IgD-negative memory B cell (primary cell): ENCODE measurements at regions not wholly inside any gene's neighbourhood (a gene's known extent, or its start where the extent isn't known, plus 50 kb on each side); places are given as distances from the start of the nearest gene placed in this dataset.
A peak's percentile ranks its signal among the peaks of the same experiment; 100 is the strongest.
"Not testable (repeated sequence)": the region's sequence is repeated elsewhere in the genome, so short reads cannot be mapped to it uniquely, and the experiment has no call there.

Experiments
- H3K27ac Mint-ChIP-seq, 3 donors: one replicate each; pipeline ENCODE4 v1.8.0; 2020 to 2022; ENCODE audit warnings: mild to moderate bottlenecking in 3 of 3, mixed read lengths in 3 of 3, moderate library complexity in 1 of 3
- H3K27me3 Mint-ChIP-seq: one replicate; pipeline ENCODE4 v1.8.0; 2021; ENCODE audit warnings: mixed read lengths
- H3K36me3 Mint-ChIP-seq: one replicate; pipeline ENCODE4 v1.8.0; 2020; ENCODE audit warnings: mild to moderate bottlenecking, mixed read lengths
- H3K4me1 Mint-ChIP-seq, 3 donors: one replicate each; pipeline ENCODE4 v1.8.0; 2020 to 2022; ENCODE audit warnings: mixed read lengths in 3 of 3, mild to moderate bottlenecking in 1 of 3
- H3K4me3 Mint-ChIP-seq, 4 donors: one replicate each; pipeline ENCODE4 v1.8.0; 2020 to 2022; ENCODE audit warnings: mild to moderate bottlenecking in 4 of 4, mixed read lengths in 4 of 4, moderate library complexity in 3 of 4
- H3K9me3 Mint-ChIP-seq, 3 donors: one replicate each; pipeline ENCODE4 v1.8.0; 2020 to 2021; ENCODE audit warnings: mixed read lengths in 3 of 3, mild to moderate bottlenecking in 1 of 3

- H3K4me3 Mint-ChIP-seq, H3K4me1 Mint-ChIP-seq: not testable (repeated sequence)
- H3K27me3 Mint-ChIP-seq: peaks cover 11% of the 10 kb centered on the region
These were observed 214.8 kb downstream of the UNC5CL start for GRCh38 chr6:40823917-40824891.

DNA sequence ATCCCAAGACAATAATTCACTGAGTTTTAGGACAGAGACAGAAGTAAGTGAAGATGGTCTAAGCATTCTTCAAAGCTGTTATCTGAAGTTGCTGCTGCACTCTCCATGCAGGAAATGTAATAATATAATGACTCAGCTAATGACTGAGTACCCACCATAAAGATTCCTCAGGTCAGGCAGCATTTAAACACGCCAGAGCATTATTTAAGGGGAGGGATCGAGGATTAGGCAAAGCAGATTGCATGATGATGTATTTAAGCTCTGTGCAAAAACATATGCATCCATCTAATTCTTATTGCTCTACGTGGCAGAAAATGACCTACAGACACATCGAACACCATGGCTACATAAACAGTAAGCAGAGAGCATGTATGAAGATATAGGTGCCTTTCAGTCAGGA, 216.4 kb downstream of the UNC5CL start:
- no peaks in the 10 kb centered on the region for H3K36me3 Mint-ChIP-seq
- H3K27ac Mint-ChIP-seq: no peak overlapping the region
- no peak overlapping the region for H3K4me3 Mint-ChIP-seq
- peaks cover 0 to 3% (median 2%) of the 10 kb centered on the region in 3 donors for H3K9me3 Mint-ChIP-seq
- no peaks in the 10 kb centered on the region for H3K4me1 Mint-ChIP-seq
- H3K27me3 Mint-ChIP-seq: peaks cover 11% of the 10 kb centered on the region

More at GRCh38 chr6:40823917-40824891, 214.8 kb downstream of the UNC5CL start:
- H3K27ac Mint-ChIP-seq, H3K9me3 Mint-ChIP-seq, H3K36me3 Mint-ChIP-seq: not testable (repeated sequence)

- H3K9me3 Mint-ChIP-seq: peaks cover 0 to 3% (median 2%) of the 10 kb centered on the region in 3 donors
- no peaks in the 10 kb centered on the region for H3K36me3 Mint-ChIP-seq
- no peak overlapping the region for H3K4me3 Mint-ChIP-seq
- no peaks in the 10 kb centered on the region for H3K4me1 Mint-ChIP-seq
- H3K27me3 Mint-ChIP-seq: peaks cover 6% of the 10 kb centered on the region
- no peak overlapping the region for H3K27ac Mint-ChIP-seq
These were observed 219.7 kb downstream of the UNC5CL start for GRCh38 chr6:40819182-40819834.

DNA sequence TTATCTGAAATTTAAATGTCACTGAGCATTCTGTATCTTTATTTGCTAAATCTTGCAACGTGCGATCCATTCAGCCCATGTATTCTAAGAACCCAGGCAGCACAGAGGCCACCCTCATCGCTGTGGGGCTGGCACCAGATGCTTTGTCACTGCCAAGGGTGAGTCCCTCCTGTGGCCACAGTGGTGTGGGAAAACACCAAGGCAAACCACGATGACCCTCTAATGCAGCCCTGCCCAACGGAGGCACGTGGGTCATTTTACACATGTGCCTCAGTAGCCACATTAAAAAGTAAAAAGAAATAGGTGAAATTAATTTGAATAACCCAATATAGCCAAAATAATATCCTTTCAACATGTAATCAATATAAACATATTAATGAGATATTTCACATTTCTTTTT, 221.7 kb downstream of the UNC5CL start:
- Mint-ChIP-seq H3K4me1 (no peaks in the 10 kb centered on the region), H3K9me3 (peaks cover 0 to 3% (median 0%) of the 10 kb centered on the region in 3 donors), H3K36me3 (peaks cover 3% of the 10 kb centered on the region), H3K4me3 (no peak overlapping the region), H3K27ac (no peak overlapping the region), H3K27me3 (peaks cover 3% of the 10 kb centered on the region)

DNA sequence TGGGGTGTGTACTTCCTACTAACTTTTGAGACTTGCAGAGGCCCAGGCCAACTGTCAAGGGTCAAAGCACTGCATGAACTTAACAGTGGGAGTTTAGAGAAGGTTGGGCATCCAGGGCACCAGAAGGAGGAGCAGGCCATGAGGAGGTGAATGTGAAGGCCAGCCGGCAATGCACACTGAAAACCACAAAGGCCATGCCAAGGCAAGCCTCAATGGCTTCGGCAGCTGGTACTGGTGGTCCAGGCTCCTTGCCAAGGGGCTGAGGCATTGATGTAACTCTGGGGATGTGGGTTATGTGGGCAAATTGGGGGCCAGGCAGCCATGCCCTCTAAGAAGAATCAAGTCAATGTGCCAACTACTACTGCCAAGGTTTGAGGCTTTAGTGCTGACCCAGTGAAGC, 222.4 kb downstream of the UNC5CL start:
- H3K36me3 Mint-ChIP-seq: peaks cover 3% of the 10 kb centered on the region

GRCh38 chr6:40815731-40816130, 223.3 kb downstream of the UNC5CL start:
- H3K9me3 Mint-ChIP-seq: peaks cover 0 to 3% (median 0%) of the 10 kb centered on the region in 3 donors
- H3K27ac Mint-ChIP-seq: no peak overlapping the region
- H3K4me1 Mint-ChIP-seq: no peaks in the 10 kb centered on the region
- H3K27me3 Mint-ChIP-seq: peaks cover 5% of the 10 kb centered on the region
- H3K4me3 Mint-ChIP-seq: no peak overlapping the region
- peaks cover 3% of the 10 kb centered on the region for H3K36me3 Mint-ChIP-seq

More for the DNA sequence above, 222.4 kb downstream of the UNC5CL start:
- no peak overlapping the region for H3K27ac Mint-ChIP-seq
- H3K4me3 Mint-ChIP-seq: no peak overlapping the region
- H3K27me3 Mint-ChIP-seq: peaks cover 5% of the 10 kb centered on the region
- H3K4me1 Mint-ChIP-seq: no peaks in the 10 kb centered on the region
- H3K9me3 Mint-ChIP-seq: peaks cover 0 to 3% (median 0%) of the 10 kb centered on the region in 3 donors

GRCh38 chr6:40810171-40810570, 223.0 kb upstream of the LRFN2 start:
- Mint-ChIP-seq H3K9me3 (no peaks in the 10 kb centered on the region), H3K27ac (no peak overlapping the region), H3K27me3 (peaks cover 1% of the 10 kb centered on the region), H3K4me3 (no peak overlapping the region), H3K36me3 (peaks cover 3% of the 10 kb centered on the region), H3K4me1 (no peaks in the 10 kb centered on the region)

GRCh38 chr6:40809627-40810026, 222.5 kb upstream of the LRFN2 start:
- Mint-ChIP-seq H3K4me1 (peaks cover 0 to 1% (median 0%) of the 10 kb centered on the region in 3 donors), H3K9me3 (no peaks in the 10 kb centered on the region), H3K4me3 (no peak overlapping the region), H3K36me3 (peaks cover 3% of the 10 kb centered on the region), H3K27ac (no peak overlapping the region), H3K27me3 (peaks cover 1% of the 10 kb centered on the region)

- no peaks in the 10 kb centered on the region for H3K36me3 Mint-ChIP-seq
- H3K4me1 Mint-ChIP-seq: peaks cover 5 to 10% (median 9%) of the 10 kb centered on the region in 3 donors
- H3K4me3 Mint-ChIP-seq: no peak overlapping the region
- H3K9me3 Mint-ChIP-seq: no peaks in the 10 kb centered on the region
- H3K27ac Mint-ChIP-seq: no peak overlapping the region
- peaks cover 1% of the 10 kb centered on the region for H3K27me3 Mint-ChIP-seq
These were observed 220.3 kb upstream of the LRFN2 start for GRCh38 chr6:40807484-40807883.

- Mint-ChIP-seq H3K4me1 (peaks cover 5 to 12% (median 9%) of the 10 kb centered on the region in 3 donors), H3K4me3 (no peak overlapping the region), H3K36me3 (no peaks in the 10 kb centered on the region), H3K9me3 (no peaks in the 10 kb centered on the region), H3K27ac (no peak overlapping the region), H3K27me3 (no peaks in the 10 kb centered on the region)
These were observed 219.2 kb upstream of the LRFN2 start for GRCh38 chr6:40806256-40806864.

DNA sequence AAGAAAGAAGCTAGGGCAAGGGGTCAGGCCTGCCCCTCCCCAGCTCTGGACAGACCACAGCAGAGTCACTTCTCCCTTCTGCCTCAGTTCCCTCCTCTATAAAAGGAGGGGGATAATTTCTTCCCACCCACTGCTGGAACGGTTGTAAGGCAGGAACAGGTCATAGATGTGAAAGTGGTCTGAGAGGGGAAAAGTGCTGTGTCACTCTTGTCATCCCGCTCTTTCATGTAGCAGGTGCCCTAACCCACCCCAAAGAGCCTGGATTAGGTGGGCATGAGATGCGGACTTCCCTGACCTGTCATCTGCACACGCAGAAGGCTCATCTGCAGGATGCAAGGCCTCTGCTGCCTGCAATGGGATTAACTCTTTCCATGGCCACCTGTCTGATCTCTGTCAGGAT, 218.2 kb upstream of the LRFN2 start:
- no peak overlapping the region for H3K27ac Mint-ChIP-seq
- peaks cover 5 to 12% (median 9%) of the 10 kb centered on the region in 3 donors for H3K4me1 Mint-ChIP-seq
- H3K36me3 Mint-ChIP-seq: no peaks in the 10 kb centered on the region
- no peaks in the 10 kb centered on the region for H3K9me3 Mint-ChIP-seq
- no peak overlapping the region for H3K4me3 Mint-ChIP-seq
- H3K27me3 Mint-ChIP-seq: no peaks in the 10 kb centered on the region

DNA sequence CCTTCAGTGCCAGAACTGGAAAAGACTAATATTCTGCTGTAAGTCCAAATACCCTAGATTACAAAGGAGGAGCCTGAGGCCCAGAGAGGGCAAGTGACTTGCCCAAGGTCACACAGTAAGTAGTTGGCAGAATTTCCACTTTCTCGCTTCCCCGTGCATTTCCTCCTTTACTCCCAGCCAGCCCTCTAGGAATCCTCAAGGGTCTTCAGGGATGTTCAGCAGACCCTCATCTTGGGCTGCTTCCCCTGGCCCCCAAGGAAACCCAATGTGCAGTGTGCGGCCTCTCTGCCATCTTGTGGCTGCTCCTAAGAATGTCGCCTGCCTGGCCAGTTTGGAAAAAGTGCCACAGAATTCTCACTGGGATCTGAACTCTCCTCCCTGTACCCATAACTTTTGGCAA, 217.7 kb upstream of the LRFN2 start:
- H3K4me3 Mint-ChIP-seq: no peak overlapping the region
- no peaks in the 10 kb centered on the region for H3K9me3 Mint-ChIP-seq
- H3K27ac Mint-ChIP-seq: no peak overlapping the region
- H3K4me1 Mint-ChIP-seq: peaks cover 5 to 12% (median 9%) of the 10 kb centered on the region in 3 donors
- no peaks in the 10 kb centered on the region for H3K27me3 Mint-ChIP-seq
- H3K36me3 Mint-ChIP-seq: no peaks in the 10 kb centered on the region

DNA sequence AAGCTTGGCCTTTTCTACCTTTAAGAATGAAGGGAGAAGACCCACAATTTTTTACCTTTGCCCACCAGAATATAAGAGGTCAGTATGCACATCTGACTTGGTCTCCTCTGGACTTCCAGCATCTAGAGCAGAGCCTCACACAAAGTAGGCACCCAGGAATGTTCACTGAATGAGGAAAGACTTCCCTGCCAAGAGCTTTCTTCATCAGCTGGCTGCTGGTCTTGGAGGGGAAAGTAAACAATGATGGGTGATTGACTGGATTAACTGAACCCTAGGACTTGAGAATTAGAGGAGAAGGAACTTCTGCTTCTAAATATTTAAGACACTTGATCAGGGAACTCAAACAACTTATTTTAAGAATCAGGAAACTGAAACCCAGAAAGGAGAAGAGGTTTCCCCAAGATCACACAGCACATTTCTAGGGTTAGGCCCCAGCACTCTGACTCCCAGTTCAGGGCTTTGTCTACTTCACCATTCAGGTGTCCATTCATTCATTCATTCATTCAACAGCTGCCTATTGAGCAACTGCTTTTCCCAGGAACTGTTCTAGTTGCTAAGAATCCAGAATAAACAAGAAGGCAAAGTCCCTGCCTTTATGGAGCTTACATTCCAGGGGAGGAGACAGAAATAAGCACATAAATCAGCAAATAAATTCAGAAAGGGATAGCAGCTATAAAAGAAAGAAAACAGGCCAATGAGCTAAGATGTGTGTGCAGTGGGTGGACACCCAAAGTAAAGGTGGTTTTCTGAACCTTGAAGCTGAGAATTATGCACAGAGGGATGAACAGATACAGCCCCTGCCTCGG, 216.9 kb upstream of the LRFN2 start:
- peak overlapping the region in 1 of 3 donors; percentile 67 for H3K27ac Mint-ChIP-seq
- peaks cover 5 to 12% (median 9%) of the 10 kb centered on the region in 3 donors for H3K4me1 Mint-ChIP-seq
- H3K9me3 Mint-ChIP-seq: no peaks in the 10 kb centered on the region
- H3K27me3 Mint-ChIP-seq: no peaks in the 10 kb centered on the region
- no peak overlapping the region for H3K4me3 Mint-ChIP-seq
- no peaks in the 10 kb centered on the region for H3K36me3 Mint-ChIP-seq

DNA sequence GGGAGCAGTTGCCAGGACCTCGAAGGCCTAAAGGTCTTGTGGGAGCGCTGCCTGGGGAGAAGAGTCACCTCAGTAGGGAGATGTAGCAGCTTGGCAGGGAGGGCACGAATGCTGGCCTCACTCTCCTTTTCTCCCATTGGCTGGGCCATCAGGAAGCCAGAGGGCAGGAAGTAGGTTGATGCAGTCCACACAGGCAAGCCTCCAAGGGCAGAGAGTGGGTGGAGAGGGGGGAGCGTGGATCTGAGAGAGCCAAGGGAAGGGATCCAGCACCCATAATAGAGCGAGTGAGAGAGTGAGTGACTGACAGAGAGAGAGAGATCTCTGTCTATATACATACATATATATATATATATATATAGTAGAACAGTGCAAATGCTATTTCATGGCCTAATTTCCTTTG, 215.3 kb upstream of the LRFN2 start:
- peak overlapping the region in 1 of 4 donors; percentile 10 for H3K4me3 Mint-ChIP-seq
- H3K36me3 Mint-ChIP-seq: no peaks in the 10 kb centered on the region
- peaks cover 5 to 12% (median 9%) of the 10 kb centered on the region in 3 donors for H3K4me1 Mint-ChIP-seq
- no peaks in the 10 kb centered on the region for H3K27me3 Mint-ChIP-seq
- no peak overlapping the region for H3K27ac Mint-ChIP-seq
- H3K9me3 Mint-ChIP-seq: no peaks in the 10 kb centered on the region
